Fibroblast of skin of right biceps (primary cell): ENCODE measurements at regions not wholly inside any gene's neighbourhood (a gene's known extent, or its start where the extent isn't known, plus 50 kb on each side); places are given as distances from the start of the nearest gene placed in this dataset.

Source experiments
- DNase-seq: peaks from one replicate; pipeline ENCODE4 v3.0.0-alpha.2; 2013

DNA sequence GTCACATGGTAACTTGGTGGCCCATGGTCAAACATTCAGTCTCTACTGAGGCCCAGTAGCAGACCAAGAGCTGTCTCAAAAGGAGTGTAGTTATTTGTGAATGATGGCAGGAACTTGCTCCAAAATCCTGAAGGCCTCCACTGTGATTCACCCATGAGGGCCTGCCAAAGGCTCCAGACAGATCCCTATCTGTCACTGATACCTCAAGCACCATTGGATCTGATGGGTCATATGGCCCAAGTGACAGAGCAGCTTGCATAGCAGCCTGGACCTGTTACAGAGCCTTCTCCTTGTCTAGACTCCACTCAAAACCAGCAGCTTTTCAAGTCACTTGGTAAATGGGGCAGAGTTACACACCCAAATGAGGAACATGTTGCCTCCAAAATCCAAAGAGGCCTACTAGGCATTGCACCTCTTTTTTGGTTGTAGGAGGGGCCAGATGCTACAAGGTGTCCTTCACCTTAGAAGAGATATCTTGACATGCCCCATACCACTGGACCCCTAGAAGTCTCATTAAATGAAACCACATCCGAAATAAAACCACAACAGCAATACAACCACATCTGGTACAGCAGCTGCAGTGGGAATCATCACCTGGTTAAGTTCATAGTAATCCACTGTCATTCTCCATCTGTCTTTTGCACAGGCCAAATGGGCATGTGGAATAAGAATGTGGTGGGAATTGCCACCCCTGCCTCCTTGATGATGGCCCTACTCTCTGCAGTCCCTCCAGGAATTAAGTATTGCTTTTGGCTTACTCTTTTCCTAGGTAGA is 150.4 kb upstream of the MAX start:
- DNase-seq = peak; percentile 59

DNA sequence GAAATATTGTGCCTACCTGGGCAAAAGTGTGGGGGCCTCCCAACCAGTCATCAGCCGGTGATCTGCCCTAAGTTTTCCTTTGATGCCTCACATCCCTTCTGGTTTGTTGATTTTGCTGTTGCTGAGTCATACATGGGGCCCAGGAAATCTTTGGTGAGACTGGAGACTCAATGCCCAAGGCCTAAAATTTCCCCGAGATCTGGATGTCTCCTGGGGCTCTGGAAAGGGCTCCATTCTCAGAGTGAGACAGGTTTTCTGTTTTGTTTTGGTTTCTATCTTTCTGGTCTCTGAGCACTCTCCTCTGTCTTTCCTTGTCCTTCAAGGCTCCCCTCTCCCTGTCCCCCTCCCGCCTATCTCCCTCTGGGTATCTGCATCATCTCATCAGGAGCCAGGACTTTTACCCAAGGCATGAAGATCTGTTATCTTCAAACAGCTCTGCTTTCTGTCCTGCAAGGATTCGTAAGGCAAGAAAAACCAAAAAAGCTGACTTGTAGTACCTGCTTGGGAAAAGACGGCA is 152.8 kb upstream of the MAX start:
- DNase-seq = peak; percentile 83

DNA sequence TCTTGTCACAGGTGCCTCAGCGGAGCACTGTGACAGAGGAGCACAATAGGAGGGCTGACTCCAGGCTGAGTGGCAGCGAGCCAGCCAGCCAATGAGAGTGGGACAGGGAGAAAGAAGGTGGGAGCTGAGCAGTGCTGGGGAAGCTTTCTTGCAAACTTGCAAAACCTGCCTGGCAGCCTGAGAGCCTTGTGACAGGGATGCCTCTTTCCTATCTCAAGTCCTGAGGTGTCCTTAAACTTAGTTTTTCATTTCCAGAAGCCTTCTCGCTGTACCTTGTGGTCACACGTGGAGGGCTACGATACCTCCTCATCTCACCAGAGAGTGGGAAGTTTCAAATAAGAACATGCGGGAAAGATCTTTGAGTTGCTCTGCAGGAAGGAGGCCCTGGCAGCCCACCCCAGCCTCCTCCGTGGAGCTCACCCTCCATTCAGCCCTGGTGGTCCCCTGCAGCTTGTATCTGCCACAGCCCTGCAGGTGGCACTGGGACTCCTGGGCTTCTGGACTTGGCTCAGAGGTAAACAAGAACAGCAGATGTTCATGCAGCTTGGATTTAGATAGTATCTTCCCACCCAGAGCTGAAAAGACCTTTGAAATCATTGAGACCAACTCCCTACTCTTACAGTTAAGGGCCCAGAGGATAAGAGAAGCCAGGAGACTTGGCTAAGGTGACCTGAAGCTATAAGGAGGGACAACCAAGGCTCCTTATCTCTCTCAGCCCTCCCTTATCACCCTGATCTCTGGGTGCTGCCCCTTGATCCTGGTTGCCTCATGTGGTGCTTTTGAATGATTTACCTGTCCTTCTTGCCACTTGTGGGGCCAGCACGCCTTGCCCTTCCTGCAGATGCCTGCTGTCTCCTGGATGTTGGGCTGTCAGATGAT is 153.5 kb upstream of the MAX start:
- peak; percentile 34 for DNase-seq

DNA sequence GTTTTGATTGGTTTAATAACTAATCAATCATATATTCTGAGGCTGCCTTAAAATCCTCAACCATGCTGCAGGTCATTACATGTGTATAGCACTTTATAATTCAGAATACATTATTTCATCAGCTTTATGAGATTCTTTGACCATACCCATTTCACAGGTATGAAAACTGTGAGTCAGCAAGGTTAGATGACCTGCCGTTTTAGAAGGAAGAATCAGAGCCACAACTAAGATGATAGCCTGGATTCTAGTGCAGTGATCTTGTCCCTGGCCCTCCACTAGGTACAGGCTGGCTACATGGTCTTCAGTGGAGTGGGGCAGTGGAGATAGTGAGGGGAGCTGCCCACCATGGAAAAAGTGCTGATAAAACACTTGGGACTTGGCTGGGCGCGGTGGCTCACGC is 154.4 kb upstream of the MAX start:
- DNase-seq = no peak

DNA sequence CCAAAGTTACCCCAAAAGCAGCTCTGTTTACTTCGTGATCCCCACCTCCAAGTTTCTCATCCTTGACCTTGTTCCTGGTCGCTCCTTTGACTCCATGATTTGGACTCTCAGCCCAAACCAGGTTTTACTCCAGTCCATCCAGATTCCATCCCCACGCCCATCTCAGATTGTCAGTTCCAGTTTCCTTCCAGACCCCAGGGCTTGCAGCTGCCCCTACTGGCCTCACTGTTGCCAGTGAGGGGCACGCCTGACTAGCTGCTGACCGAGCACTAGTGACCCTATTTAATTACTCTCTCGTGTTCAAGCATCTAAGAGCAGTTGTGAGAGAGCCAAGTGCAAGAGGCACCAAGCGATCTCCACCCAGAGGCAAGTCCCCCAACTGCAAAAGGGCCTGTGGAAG is 155.1 kb upstream of the FUT8 start:
- no peak for DNase-seq

DNA sequence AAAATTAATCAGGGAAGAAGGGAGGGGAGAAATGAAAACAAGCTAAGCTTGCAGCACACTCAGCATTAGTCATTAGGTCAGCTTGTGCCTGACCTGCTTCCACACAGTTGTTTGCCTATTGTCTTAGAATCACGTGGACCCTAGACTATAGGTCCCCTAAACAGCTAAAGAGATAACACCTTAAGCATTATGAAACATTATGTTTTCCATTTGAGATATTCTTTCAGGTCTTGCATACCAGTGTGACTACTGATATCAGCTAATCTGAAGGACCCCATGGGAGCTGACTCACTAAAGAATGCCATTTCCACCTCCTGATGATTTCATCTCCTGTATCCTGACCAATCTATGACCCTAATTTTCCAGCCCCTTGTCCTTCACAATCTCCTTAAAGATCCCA is 154.1 kb upstream of the FUT8 start:
- DNase-seq = peak; percentile 87

DNA sequence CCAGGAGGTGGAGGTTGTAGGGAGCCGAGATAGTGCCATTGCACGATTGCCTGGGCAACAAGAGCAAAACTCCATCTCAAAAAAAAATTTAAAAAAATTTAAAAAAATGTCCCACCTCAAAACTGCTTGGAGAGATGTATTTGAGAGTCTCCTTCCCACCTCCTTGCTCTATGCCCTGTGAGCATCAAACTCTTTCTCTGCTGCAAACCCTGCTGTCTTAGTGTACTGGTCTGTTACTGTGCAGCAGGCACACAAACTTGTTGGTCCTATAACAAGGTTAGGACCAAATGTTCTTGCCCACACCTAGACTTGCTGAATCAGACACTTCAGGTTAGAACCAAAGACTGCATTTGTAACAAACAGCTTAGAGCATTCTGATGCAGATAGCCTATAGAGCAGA is 153.5 kb upstream of the FUT8 start:
- DNase-seq = no peak

DNA sequence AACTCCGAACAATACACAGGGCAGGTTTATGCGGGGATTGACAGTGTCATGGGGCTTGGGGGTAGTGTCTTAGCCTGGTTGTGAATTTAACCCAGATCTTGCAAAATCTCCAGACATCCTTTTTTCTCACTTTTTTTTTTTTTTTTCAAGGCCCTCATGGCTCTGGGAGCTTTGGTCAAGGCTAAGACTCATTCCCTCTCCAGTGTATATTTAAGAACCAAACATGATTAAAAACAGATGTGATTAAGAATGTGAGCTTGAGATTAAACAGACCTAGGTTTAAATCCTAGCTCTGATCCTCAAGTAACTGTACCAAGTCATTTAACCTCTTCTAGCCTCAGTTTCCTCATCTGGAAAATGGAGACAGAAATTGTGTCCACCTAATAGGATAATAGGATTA is 151.7 kb upstream of the FUT8 start:
- DNase-seq = peak; percentile 79

DNA sequence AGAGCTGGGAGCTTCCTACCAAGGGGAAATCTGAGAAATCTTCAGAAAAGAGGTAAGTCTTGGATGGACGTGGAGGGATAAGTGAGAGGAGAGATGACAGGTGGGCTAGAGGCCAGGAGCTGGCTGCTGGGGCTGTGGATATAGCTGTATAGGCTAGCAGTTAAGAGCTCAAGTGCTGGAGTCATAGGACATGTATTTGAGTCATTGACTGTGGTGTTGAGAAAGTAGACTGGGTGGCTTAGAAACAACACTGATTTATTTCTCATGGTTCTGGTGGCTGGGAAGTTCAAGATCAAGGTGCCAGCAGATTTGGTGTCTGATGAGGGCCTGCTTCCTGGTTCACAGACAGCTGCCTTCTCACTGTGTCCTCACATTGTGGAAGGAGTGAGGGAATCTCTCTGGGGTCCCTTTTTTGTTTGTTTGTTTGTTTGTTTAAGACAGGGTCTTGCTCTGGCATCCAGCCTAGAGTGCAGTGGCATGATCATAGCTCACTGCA is 151.1 kb upstream of the FUT8 start:
- DNase-seq = peak; percentile 48

DNA sequence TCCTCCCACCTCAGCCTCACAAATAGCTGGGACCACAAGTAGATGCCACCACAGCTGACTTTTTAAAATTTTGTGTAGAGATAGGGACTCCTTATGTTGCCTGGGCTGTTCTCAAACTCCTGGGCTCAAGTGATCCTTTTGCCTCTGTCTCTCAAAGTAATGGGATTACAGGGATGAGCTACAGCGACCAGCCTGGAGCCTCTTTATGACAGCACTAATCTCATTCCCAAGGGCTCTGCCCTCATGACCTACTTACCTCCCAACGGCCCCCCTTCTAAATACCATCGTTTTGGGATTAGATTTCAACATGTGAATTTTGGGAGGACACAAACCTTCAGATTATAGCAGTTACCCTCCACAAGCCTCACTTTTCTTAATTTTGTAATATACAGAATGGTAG is 150.6 kb upstream of the FUT8 start:
- no peak for DNase-seq

DNA sequence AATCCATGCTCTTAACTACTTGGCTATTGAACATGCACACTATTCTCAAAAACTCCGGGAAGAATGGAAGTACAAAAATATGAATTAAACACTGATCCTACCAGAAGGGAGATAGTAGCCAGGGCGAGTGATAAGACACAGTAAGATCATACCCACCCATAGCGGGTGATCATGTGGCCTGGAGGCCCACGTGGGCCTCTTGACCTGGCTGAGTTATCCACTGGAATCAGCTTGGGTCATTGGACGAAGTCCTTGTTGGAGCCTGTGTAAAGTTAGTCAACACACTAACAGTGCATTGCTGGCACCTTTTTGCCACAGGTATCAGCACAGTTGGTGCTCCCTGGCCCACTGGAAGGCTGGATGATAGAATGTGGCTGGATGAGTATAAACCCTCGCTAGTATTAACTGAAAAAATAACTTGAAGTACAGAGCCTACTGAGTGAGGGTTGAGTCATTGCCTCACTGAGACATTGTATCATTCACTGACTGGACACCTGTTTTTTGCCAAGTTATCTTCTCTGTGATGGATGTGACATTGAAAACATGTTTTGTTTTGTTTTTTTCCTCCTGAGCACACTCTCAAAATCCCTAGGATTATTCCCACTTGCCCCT is 149.2 kb upstream of the FUT8 start:
- DNase-seq = no peak

DNA sequence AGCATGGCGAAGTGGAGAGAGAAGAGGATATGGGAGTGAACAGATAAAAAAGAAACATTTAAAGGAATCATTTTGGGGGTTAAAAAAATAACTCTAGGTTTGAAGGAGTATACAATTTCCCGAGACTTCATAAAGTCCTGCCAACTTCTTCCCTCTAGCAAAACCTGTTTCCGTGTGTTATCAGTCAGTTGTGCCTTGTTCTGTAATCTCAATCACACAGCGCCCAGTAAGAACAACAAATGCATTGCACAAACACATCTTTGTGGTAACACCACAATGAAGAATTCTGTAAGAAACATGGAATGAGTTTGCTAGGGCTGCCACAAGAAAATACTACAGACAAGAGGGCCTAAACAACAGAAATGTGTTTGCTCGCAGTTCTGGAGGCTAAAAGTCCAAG is 144.7 kb upstream of the FUT8 start:
- no peak for DNase-seq

DNA sequence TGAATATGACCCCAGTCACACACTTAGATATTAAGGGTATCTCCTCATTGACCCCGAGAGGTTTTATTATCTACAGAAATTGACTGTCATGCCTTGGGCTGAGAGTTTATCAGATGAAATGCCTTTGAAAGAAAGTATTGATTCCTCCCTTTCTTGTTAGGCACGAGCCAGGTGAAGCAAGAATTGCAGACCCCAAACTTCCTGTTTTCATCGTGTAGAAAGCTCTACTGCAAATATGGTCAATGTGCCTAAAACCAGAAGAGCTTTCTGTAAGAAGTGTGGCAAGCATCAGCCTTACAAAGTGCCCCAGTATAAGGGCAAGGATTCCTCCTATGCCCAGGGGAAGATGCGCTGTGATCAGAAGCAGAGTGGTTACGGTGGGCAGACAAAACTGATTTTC is 143.9 kb upstream of the FUT8 start:
- no peak for DNase-seq

DNA sequence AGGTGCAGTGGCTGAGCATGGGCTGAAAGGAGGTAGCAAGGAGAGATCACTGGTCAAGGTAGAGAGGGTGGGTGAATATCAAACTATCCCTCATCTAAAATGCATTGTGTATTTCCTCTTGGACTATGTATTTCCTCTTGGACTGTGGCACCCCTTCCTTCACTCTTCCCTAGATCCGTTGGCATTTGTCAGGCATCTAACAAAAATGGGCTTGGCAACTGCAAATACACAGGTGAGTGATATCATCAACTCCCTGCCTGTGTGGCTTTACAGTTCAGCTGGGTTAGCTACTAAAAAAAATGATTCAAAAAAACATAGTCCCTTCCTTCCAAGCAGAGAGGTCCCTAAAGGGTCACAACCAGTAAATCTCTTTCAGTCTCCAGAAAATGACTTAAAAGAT is 142.8 kb upstream of the FUT8 start:
- DNase-seq = no peak

DNA sequence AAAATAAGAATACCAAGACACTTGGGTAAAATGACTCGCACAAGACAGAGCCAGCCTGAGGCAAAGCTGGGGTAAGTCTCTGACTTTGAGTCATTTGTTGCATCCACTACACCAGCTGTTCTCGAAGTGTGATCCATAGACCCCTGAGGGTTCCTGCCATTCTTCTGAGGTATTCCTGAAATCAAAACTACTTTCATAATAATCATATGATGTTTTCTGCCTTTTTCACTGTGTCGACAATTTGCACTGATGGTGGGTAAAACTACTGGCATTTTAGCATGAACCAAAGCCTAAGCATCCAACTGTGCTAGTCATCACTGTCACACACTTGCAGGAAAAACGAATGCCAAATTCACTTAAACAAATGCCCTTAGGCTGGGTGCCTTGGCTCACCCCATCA is 135.5 kb upstream of the FUT8 start:
- peak; percentile 41 for DNase-seq

DNA sequence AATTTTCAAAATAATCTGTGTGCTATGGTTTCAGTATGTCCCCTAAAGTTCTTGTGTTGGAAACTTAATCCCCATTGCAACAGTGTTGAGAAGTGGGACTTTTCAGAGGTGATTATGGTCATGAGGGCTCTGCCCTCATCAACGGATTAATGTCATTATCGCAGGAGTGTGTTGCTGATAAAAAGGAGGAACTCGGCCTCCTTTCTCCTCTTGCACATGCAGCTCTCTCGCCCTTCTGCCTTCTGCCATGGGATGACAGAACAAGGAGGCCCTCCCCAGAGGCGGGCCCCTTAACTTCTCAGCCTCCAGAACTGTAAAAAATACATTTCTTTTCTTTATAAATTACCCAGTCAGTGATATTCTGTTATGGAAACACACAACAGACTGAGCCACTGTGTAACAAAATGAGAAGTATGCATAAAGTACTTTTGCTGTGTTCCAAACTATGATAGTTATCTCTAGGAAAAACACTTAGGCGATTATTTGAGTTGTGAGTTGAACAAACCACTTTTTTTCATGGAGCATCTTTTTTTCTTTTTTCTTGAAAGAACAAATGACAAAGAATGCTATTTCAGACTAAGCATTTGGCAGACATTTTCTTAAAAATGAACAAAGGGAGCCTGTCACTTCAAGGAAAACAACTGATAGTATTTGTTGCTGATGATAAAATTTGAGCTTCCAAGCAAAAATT is 134.8 kb upstream of the FUT8 start:
- DNase-seq = no peak

DNA sequence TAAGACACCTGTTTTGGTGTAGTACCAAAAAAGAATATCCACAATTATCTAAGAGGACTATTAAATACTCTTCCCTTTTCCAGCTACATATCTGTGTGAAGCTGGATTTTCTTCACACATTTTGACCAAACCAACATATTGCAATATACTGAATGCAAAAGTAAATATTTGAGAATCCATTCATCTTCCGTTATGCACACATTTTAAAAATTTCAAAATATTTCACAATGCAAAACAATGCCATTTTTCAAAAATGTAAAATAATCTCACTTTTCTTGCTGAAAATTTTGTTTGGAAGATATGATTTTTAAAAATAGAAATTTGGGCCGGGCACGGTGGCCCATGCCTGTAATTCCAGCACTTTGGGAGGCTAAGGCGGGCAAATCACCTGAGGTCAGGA is 133.9 kb upstream of the FUT8 start:
- no peak for DNase-seq

DNA sequence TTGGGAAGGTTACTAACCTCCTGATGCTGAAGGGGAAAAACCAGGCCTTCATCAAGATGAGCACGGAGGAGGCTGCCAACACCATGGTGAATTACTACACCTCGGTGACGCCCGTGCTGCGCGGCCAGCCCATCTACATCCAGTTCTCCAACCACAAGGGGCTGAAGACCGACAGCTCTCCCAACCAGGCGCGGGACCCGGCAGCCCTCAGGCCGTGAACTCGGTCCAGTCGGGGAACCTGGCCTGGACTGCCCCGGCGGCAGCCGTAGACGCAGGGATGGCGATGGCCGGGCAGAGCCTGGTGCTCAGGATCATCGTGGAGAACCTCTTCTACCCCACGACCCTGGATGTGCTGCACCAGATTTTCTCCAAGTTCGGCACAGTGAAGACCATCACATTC is 133.0 kb upstream of the FUT8 start:
- DNase-seq = no peak

DNA sequence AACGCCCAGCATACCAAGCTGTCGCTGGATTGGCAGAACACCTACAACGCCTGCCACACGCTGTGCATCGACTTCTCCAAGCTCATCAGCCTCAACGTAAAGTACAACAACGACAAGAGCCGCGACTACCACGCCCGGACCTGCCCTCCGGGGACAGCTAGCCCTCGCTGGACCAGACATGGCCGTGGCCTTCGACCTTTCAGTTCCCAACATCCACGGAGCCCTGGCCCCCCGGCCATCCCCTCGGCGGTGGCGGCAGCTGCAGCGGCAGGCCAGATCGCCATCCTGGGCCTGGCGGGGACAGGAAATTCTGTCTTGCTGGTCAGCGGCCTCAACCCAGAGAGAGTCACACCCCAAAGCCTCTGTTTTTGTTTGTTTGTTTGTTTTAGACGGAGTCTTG is 132.6 kb upstream of the FUT8 start:
- no peak for DNase-seq

DNA sequence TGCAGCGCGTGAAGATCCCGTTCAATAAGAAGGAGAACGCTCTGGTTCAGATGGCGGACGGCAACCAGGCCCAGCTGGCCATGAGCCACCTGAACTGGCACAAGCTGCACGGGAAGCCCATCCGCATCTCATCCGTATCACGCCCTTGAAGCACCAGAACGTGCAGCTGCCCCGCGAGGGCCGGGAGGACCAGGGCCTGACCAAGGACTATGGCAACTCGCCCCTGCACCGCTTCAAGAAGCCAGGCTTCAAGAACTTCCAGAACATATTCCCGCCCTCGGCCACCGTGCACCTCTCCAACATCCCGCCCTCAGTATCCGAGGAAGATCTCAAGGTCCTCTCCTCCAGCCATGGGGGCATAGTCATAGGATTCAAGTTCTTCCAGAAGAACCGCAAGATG is 131.9 kb upstream of the FUT8 start:
- DNase-seq = no peak

DNA sequence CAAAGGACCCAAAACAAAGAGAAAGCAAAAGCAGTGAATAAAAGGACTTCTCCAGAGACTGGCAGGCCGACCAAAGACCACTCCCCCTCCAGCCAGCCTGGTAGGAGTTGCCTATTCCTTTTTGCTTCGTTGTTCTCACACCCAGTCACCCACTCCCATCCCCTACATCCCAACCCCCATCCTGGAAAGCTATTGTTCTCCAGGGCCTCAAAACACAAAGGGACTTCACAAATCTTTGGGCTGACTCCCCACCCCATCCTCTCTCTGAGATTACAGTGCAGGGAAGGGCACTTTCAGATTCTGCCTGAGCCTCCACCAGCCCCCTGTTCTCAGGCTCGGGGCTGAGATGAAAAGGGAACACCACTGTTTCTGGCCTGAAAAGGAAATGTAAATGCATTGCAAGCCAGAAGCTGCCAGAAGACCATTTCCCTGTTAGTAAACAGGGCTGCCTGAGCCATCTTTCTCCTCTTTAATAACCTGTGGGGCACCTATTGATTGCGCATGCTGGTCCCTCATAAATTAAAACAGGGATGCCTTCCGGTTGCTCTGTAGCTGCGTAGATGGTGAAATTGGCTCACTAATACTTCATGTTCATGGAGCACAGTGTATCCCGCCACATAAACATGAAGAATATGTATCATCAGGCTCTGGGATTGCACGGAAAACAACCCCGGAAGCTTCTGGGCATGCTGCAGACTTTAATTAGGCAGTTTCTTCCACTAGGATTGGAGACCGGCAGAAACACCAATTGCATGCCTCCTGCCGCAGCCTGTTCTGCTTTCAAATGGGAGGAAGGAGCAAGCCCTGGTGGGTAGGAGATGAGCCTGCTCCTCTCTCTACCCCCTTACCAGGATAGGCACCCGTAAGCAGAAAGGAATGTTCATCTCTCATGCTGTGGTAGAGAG is 130.3 kb upstream of the FUT8 start:
- peak; percentile 94 for DNase-seq

DNA sequence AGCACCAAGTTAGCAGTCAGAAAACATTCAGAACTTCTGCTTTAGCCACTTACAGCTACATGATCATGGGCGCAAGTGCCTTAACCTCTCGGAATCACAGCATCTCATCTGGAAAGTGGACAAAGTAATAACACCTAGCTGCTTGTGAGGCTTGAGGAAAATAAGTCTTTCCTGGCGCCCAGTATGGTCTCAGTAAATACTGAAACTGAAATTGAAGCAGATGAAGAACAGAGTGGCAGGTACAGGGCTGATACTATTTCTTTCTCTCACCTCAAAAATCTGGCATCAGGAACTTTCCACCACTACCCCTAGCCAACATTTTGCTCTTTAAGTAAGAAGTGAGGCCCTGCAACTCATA is 129.7 kb upstream of the FUT8 start:
- no peak for DNase-seq
